IMR-90 (cell line): ENCODE measurements at regions not wholly inside any gene's neighbourhood (a gene's known extent, or its start where the extent isn't known, plus 50 kb on each side); places are given as distances from the start of the nearest gene placed in this dataset.

Source experiments
- ATAC-seq: fragments of 200-7000 bp; cut with Tn5 transposase; 2 replicates; pipeline ENCODE4 v1.9.1; 2020; ENCODE audit warnings: low read depth, mild to moderate bottlenecking, moderate library complexity
- BruUV-seq: library from RNA; stranded (reverse); fragments of 400-500 nt; replicated peaks from 2 replicates; lab custom pipeline; 2021; lab: Mats Ljungman, UMichigan
- CTCF ChIA-PET: fragments of 300-600 bp; formaldehyde crosslinking; extraction: SDS; loops from one replicate; lab custom pipeline; 2021; ENCODE audit warnings: antibody characterized with exemption; lab: Yijun Ruan, JAX
- POLR2A ChIA-PET: fragments of 300-600 bp; sonication (Branson Sonifier 250); formaldehyde crosslinking; loops from one replicate; lab custom pipeline; 2022; ENCODE audit warnings: antibody characterized with exemption; ENCODE audit not compliant: unreplicated experiment; lab: Charles Lee
- DNase-seq: peaks from one replicate; pipeline ENCODE4 v3.0.0; 2013
- H2AFZ ChIP-seq: replicated peaks from 2 replicates; pipeline ENCODE3; 2013; ENCODE audit warnings: low read length, mild to moderate bottlenecking; ENCODE audit not compliant: poor library complexity
- H2AK5ac ChIP-seq: 2 replicates; pipeline ENCODE4 v1.6.1; 2013; ENCODE audit warnings: low read depth, low read length, inconsistent platforms
- H2AK9ac ChIP-seq: replicated peaks from 2 replicates; pipeline ENCODE3; 2013; ENCODE audit warnings: mild to moderate bottlenecking, low read depth, low read length, moderate library complexity; ENCODE audit not compliant: poor library complexity
- H2BK120ac ChIP-seq: 2 replicates; pipeline ENCODE4 v1.6.1; 2013; ENCODE audit warnings: low read depth, low read length, inconsistent platforms
- H2BK15ac ChIP-seq: 3 replicates; pipeline ENCODE4 v1.6.1; 2013; ENCODE audit warnings: low read depth, low read length, inconsistent platforms
- H2BK20ac ChIP-seq: 2 replicates; pipeline ENCODE4 v1.6.1; 2013; ENCODE audit warnings: low read depth, mild to moderate bottlenecking, inconsistent platforms, low read length, moderate library complexity
- H2BK5ac ChIP-seq: 2 replicates; pipeline ENCODE4 v1.6.1; 2013; ENCODE audit warnings: mild to moderate bottlenecking, low read depth, low read length, inconsistent platforms; ENCODE audit not compliant: poor library complexity, severe bottlenecking
- H3K14ac ChIP-seq: replicated peaks from 2 replicates; pipeline ENCODE4 v1.6.1; 2013; ENCODE audit warnings: low read depth, low read length, inconsistent platforms
- H3K18ac ChIP-seq: 2 replicates; pipeline ENCODE4 v1.6.1; 2013; ENCODE audit warnings: low read depth, low read length, control low read depth
- H3K23ac ChIP-seq: 2 replicates; pipeline ENCODE4 v1.6.1; 2013; ENCODE audit warnings: low read depth, low read length, inconsistent platforms
- H3K27ac ChIP-seq: 2 replicates; pipeline ENCODE4 v1.5.1; 2013; ENCODE audit warnings: mild to moderate bottlenecking, control low read depth, low read length; ENCODE audit not compliant: insufficient read depth
- H3K27me3 ChIP-seq: 2 replicates; pipeline ENCODE4 v1.6.1; 2013; ENCODE audit warnings: low read length; ENCODE audit not compliant: control insufficient read depth, insufficient read depth
- H3K36me3 ChIP-seq: 2 replicates; pipeline ENCODE4 v1.6.1; 2013; ENCODE audit warnings: low read length, mixed read lengths; ENCODE audit not compliant: control insufficient read depth, insufficient read depth
- H3K4ac ChIP-seq: 2 replicates; pipeline ENCODE4 v1.6.1; 2013; ENCODE audit warnings: low read depth, low read length, inconsistent platforms
- H3K4me1 ChIP-seq: 2 replicates; pipeline ENCODE4 v1.6.1; 2013; ENCODE audit warnings: low read length, mixed read lengths; ENCODE audit not compliant: control insufficient read depth, insufficient read depth
- H3K4me2 ChIP-seq: 2 replicates; pipeline ENCODE4 v1.6.1; 2013; ENCODE audit warnings: low read depth, mild to moderate bottlenecking, control low read depth, low read length, moderate library complexity
- H3K4me3 ChIP-seq: 2 replicates; pipeline ENCODE4 v1.5.1; 2013; ENCODE audit warnings: low read depth, mild to moderate bottlenecking, control low read depth, low read length, moderate library complexity; ENCODE audit not compliant: insufficient read depth
- H3K56ac ChIP-seq: 2 replicates; pipeline ENCODE4 v1.6.1; 2013; ENCODE audit warnings: low read length, inconsistent platforms; ENCODE audit not compliant: insufficient read depth; ENCODE audit errors: extremely low read depth
- H3K79me1 ChIP-seq, 2 experiments: 2 replicates each; pipeline ENCODE4 v1.6.1; 2013; ENCODE audit warnings: low read length in 2 of 2, inconsistent platforms in 1 of 2, low read depth in 1 of 2
- H3K9ac ChIP-seq: 2 replicates; pipeline ENCODE4 v1.6.1; 2013; ENCODE audit warnings: low read depth, low read length, control low read depth
- H3K9me1 ChIP-seq: 2 replicates; pipeline ENCODE4 v1.6.1; 2013; ENCODE audit warnings: low read length, inconsistent platforms; ENCODE audit not compliant: insufficient read depth
- H3K9me3 ChIP-seq: 2 replicates; pipeline ENCODE4 v1.6.1; 2013; ENCODE audit warnings: low read length; ENCODE audit not compliant: control insufficient read depth, insufficient read depth
- H4K20me1 ChIP-seq: 2 replicates; pipeline ENCODE4 v1.6.1; 2013; ENCODE audit warnings: low read length, inconsistent platforms; ENCODE audit not compliant: insufficient read depth
- H4K5ac ChIP-seq: 2 replicates; pipeline ENCODE4 v1.6.1; 2013; ENCODE audit warnings: mild to moderate bottlenecking, low read depth, low read length, control low read depth
- H4K8ac ChIP-seq, 2 experiments: 2 replicates each; pipeline ENCODE4 v1.6.1; 2013; ENCODE audit warnings: low read depth in 2 of 2, low read length in 2 of 2, control low read depth in 1 of 2, inconsistent platforms in 1 of 2
- H4K91ac ChIP-seq: 2 replicates; pipeline ENCODE4 v1.6.1; 2013; ENCODE audit warnings: low read depth, low read length, inconsistent platforms; ENCODE audit not compliant: insufficient read depth
- BHLHE40 ChIP-seq: fragments of 150-350 bp; IDR thresholded peaks from 2 replicates; pipeline ENCODE4 v1.6.1; 2016; ENCODE audit warnings: mild to moderate bottlenecking, low read depth, low read length
- CEBPB ChIP-seq: IDR thresholded peaks from 2 replicates; pipeline ENCODE4 v1.6.1; 2012; ENCODE audit warnings: low read depth, low read length, improper control_type of control experiment
- CHD1 ChIP-seq: IDR thresholded peaks from 2 replicates; pipeline ENCODE4 v1.6.1; 2012; ENCODE audit warnings: low read depth, low read length, improper control_type of control experiment
- CTCF ChIP-seq: conservative IDR thresholded peaks from 2 replicates; pipeline ENCODE4 v1.5.1; 2012; ENCODE audit warnings: mild to moderate bottlenecking, low read depth, low read length, improper control_type of control experiment
- FOS ChIP-seq: fragments of 150-350 bp; IDR thresholded peaks from 2 replicates; pipeline ENCODE4 v1.6.1; 2016; ENCODE audit warnings: low read depth, low read length
- MAFK ChIP-seq: IDR thresholded peaks from 2 replicates; pipeline ENCODE4 v1.6.1; 2012; ENCODE audit warnings: low read depth, low read length, improper control_type of control experiment
- MAZ ChIP-seq: IDR thresholded peaks from 2 replicates; pipeline ENCODE4 v1.6.1; 2012; ENCODE audit warnings: low read depth, mild to moderate bottlenecking, low read length, improper control_type of control experiment, moderate library complexity, borderline replicate concordance
- MXI1 ChIP-seq: IDR thresholded peaks from 2 replicates; pipeline ENCODE4 v1.6.1; 2012; ENCODE audit warnings: low read depth, mild to moderate bottlenecking, low read length, moderate library complexity, borderline replicate concordance
- NFE2L2 ChIP-seq: fragments of 150-350 bp; IDR thresholded peaks from 2 replicates; pipeline ENCODE4 v1.6.1; 2016; ENCODE audit warnings: low read depth, mild to moderate bottlenecking, low read length
- POLR2A ChIP-seq: IDR thresholded peaks from 2 replicates; pipeline ENCODE4 v1.6.1; 2012; ENCODE audit warnings: mild to moderate bottlenecking, low read depth, low read length
- RAD21 ChIP-seq: IDR thresholded peaks from 2 replicates; pipeline ENCODE4 v1.6.1; 2012; ENCODE audit warnings: low read length, improper control_type of control experiment
- RCOR1 ChIP-seq: IDR thresholded peaks from 2 replicates; pipeline ENCODE4 v1.6.1; 2012; ENCODE audit warnings: mild to moderate bottlenecking, low read length, improper control_type of control experiment; ENCODE audit not compliant: insufficient replicate concordance
- RFX5 ChIP-seq: IDR thresholded peaks from 2 replicates; pipeline ENCODE4 v1.8.0; 2012; ENCODE audit warnings: low read depth, mild to moderate bottlenecking, low read length, moderate library complexity
- WGBS, 2 experiments: methylation state at CpG; one replicate each; pipeline versions ENCODE4 v1.1.5 to v1.1.7; 2013; ENCODE audit warnings: missing lambda C conversion rate in 2 of 2; ENCODE audit not compliant: insufficient read length in 1 of 2; ENCODE audit errors: extremely low coverage in 2 of 2; 5-methylcytosine and 5-hydroxymethylcytosine counted together
- dilution Hi-C: fragments of 300-500 bp; cut with HindIII; formaldehyde crosslinking; loops from one replicate; pipeline ENCODE4 v1.14.3; 2018; ENCODE audit warnings: low sequenced_read_pairs; ENCODE audit not compliant: unreplicated experiment
- in situ Hi-C: fragments of 300-500 bp; cut with MboI; formaldehyde crosslinking; loops from 3 replicates; pipeline ENCODE4 v1.14.3; 2019; ENCODE audit warnings: low sequenced_read_pairs, inconsistent platforms, mixed read lengths
- intact Hi-C: fragments of 100-400 bp; cut with micrococcal nuclease; formaldehyde crosslinking; loops from 2 replicates; pipeline ENCODE4 v1.10.0; 2022
- TF ChIP-seq, protein P1 (sequence below): fragments of 150-350 bp; IDR thresholded peaks from 2 replicates; pipeline ENCODE4 v1.6.1; 2017; ENCODE audit warnings: mild to moderate bottlenecking, antibody characterized with exemption, low read length, low read depth

GRCh38 chr10:21445163-21445562, 80.3 kb downstream of the SKIDA1 start:
- Histone ChIP-seq H2BK5ac (no peak overlapping the region), H3K9me3 (no peaks in the 10 kb centered on the region), H3K4me2 (no peak overlapping the region), H2BK120ac (no peak overlapping the region), H2AK5ac (no peak overlapping the region), H3K9me1 (no peaks in the 10 kb centered on the region), H3K27me3 (no peaks in the 10 kb centered on the region), H3K4me3 (no peak overlapping the region), H2AK9ac (no peak overlapping the region), H3K14ac (no peak overlapping the region), H4K8ac (no peak overlapping the region), H3K36me3 (no peaks in the 10 kb centered on the region), H3K18ac (no peak overlapping the region), H3K23ac (no peak overlapping the region), H3K4ac (no peak overlapping the region), H3K79me1 (no peaks in the 10 kb centered on the region), H3K27ac (no peak overlapping the region), H3K4me1 (no peaks in the 10 kb centered on the region), H2BK20ac (no peak overlapping the region), H2AFZ (no peak overlapping the region), H4K20me1 (no peaks in the 10 kb centered on the region), H3K56ac (no peak overlapping the region), H2BK15ac (no peak overlapping the region), H3K9ac (no peak overlapping the region), H4K91ac (no peak overlapping the region), H4K5ac (no peak overlapping the region)
- dilution Hi-C loops (no loop called here), in situ Hi-C loops (no loop called here), intact Hi-C loops (no loop called here)
- no TSS peak for BruUV-seq
- 25% methylated on average over 1 of the region's 1 CpG; no CpG with 5 or more reads in 1 of the 2 experiments for WGBS, 2 experiments
- POLR2A ChIA-PET: no interaction called here
- TF ChIP-seq BHLHE40 (no peak), RCOR1 (no peak), POLR2A (no peak), MAFK (no peak), NFE2L2 (no peak), CHD1 (no peak), RAD21 (no peak), RFX5 (no peak), CEBPB (no peak), MAZ (no peak), FOS (no peak), MXI1 (no peak), CTCF (no peak)
- TF ChIP-seq, protein P1, sequence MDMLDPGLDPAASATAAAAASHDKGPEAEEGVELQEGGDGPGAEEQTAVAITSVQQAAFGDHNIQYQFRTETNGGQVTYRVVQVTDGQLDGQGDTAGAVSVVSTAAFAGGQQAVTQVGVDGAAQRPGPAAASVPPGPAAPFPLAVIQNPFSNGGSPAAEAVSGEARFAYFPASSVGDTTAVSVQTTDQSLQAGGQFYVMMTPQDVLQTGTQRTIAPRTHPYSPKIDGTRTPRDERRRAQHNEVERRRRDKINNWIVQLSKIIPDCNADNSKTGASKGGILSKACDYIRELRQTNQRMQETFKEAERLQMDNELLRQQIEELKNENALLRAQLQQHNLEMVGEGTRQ: no peak
- no peak for DNase-seq
- no peak for ATAC-seq
- CTCF ChIA-PET: interaction anchor here (0.6 kb wide), 1 partner anchor 109 kb away, joined by 3 read pairs; no protein-coding TSS in a partner anchor
